GM12865 (cell line): ENCODE measurements at regions not wholly inside any gene's neighbourhood (a gene's known extent, or its start where the extent isn't known, plus 50 kb on each side); places are given as distances from the start of the nearest gene placed in this dataset.

ENCODE experiments used
- DNase-seq: peaks from one replicate; pipeline ENCODE4 v3.0.0; 2010; ENCODE audit warnings: low read depth
- H3K4me3 ChIP-seq: 2 replicates; pipeline ENCODE4 v1.5.1; 2011; ENCODE audit warnings: mild to moderate bottlenecking, low read depth, low read length, control low read depth
- TF ChIP-seq, protein P1 (sequence below): IDR thresholded peaks from 2 replicates; pipeline ENCODE4 v1.5.1; 2011; ENCODE audit warnings: low read length, control low read depth, low read depth, inconsistent platforms; ENCODE audit not compliant: insufficient read depth; ENCODE audit errors: missing control alignments

DNA sequence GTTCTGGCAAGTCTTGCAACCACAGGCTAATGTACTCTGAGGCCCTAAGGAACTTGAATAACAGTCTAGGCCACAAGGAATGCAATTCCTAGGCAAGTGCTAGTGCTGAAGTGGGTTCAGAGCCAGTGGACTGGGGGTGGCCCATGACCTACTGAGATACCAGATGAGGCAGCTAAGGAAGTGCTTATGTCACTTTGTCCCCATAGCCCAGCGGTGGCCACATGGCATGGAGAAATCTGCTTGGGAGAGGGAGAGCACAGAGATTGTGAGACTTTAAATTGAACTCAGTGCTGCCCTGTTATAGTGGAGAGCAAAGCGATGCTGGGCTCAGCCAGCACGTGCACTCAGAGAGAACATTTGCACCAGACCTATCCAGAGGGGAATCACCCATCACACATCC is 629.5 kb downstream of the JRKL start:
- TF ChIP-seq, protein P1, sequence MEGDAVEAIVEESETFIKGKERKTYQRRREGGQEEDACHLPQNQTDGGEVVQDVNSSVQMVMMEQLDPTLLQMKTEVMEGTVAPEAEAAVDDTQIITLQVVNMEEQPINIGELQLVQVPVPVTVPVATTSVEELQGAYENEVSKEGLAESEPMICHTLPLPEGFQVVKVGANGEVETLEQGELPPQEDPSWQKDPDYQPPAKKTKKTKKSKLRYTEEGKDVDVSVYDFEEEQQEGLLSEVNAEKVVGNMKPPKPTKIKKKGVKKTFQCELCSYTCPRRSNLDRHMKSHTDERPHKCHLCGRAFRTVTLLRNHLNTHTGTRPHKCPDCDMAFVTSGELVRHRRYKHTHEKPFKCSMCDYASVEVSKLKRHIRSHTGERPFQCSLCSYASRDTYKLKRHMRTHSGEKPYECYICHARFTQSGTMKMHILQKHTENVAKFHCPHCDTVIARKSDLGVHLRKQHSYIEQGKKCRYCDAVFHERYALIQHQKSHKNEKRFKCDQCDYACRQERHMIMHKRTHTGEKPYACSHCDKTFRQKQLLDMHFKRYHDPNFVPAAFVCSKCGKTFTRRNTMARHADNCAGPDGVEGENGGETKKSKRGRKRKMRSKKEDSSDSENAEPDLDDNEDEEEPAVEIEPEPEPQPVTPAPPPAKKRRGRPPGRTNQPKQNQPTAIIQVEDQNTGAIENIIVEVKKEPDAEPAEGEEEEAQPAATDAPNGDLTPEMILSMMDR = no peak
- H3K4me3 ChIP-seq = no peak overlapping the region
- no peak for DNase-seq

- no peak overlapping the region for H3K4me3 ChIP-seq
- no peak for DNase-seq
- TF ChIP-seq, protein P1 = no peak
Observed at GRCh38 chr11:97019754-97020153, 629.9 kb downstream of the JRKL start.

DNA sequence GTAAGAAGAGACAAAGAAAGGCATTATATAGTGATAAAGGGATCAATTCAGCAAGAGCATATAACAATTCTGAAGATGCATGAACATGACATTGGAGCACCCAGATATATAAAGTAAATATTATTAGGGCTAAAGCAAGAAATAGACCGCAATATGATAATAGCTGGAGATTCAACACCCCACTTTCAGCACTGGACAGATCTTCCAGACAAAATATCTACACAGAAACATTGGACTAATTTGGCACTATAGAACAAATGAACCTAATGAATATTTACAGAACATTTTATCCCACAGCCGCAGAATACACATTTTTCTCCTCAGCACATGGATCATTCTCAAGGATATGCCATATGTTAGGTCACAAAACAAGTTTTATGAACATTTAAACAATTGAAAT is 633.1 kb downstream of the JRKL start:
- DNase-seq = no peak
- TF ChIP-seq, protein P1 = no peak
- no peak overlapping the region for H3K4me3 ChIP-seq

GRCh38 chr11:97028836-97029406 is 639.1 kb downstream of the JRKL start:
- DNase-seq = no peak
- TF ChIP-seq, protein P1 = no peak
- no peak overlapping the region for H3K4me3 ChIP-seq

- DNase-seq = no peak
- TF ChIP-seq, protein P1 = no peak
- no peak overlapping the region for H3K4me3 ChIP-seq
Observed at GRCh38 chr11:97033178-97033577, 643.4 kb downstream of the JRKL start.

DNA sequence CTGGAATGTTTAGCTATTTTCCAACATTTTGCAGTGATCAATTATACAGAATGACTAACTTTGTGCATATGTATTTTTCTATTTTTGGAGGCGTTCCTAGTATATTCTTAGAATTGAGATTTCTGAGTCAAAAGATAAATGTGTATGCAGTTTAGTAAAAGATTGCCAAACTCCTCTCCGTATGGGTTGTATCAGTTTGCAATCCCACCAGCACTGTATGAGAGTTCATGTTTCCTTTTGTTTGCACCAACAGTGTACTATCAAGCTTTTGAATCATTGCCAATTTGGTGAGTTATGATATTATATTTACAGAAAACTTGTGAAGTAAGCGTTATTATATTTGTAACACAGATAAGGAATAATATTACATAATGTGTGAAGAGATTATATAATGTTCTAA is 658.7 kb downstream of the JRKL start:
- DNase-seq = no peak
- H3K4me3 ChIP-seq = no peak overlapping the region
- TF ChIP-seq, protein P1 = no peak

DNA sequence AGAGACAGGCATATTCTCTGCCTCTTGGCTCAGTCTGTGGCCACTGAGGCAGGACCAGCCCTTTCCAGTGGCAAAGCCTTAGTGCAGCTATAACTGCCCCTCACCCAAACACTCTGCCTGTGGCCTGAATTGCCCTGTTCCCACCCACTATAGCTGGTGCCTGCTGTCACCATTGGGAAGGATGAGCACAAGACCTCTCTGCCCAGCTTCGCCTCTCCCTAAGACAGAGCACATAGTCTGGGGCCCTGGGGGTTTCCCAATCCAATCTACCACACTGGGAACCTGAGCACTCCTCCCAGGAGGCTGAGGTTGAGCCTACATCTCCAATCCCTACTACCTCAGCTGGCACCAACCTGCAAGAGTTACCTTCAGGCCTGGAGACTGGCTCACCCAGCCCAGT is 670.4 kb downstream of the JRKL start:
- H3K4me3 ChIP-seq = no peak overlapping the region
- TF ChIP-seq, protein P1 = no peak
- DNase-seq = no peak
